ENCODE measurements at regions not wholly inside any gene's neighbourhood (a gene's known extent, or its start where the extent isn't known, plus 50 kb on each side); places are given as distances from the start of the nearest gene placed in this dataset.

DNA sequence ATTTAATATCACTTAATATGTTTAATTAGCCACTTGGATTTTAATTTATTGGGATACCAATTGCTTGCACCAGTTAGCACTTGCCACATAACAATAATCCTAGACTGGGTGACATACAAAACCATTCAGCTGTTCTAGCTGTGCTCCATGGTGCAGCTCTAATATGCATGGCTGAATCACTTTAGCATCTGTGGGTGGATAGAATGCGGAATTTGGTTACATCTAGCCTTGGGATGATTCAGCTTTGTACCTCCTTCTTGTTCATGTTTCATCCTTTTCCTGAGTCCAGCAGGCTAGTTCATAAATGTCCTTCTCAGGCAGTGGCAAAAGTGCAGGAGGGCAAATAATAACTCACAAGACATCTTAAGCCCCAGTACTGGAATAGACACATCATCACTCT, 1263.0 kb downstream of the LRFN5 start:
- DNase-seq: no peak

DNA sequence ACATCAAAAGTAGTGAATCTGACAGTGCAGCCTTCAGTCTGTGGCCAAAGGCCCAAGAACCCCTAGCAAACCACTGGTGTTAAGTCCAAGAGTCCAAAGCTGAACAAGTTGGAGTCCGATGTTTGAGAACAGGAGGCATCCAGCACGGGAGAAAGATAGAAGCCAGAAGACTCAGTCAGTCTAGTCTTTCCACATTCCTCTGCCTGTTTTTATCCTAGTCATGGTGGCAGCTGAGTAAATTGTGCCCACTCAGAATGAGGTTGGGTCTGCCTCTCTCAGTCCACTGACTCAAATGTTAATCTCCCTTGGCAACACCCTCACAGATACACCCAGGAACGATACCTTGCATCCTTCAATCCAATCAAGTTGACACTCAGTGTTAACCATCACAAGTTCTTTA, 1255.4 kb downstream of the LRFN5 start:
- no peak for DNase-seq

- DNase-seq: no peak
Measured at GRCh38 chr14:42860371-42860770, 1253.7 kb downstream of the LRFN5 start.

DNA sequence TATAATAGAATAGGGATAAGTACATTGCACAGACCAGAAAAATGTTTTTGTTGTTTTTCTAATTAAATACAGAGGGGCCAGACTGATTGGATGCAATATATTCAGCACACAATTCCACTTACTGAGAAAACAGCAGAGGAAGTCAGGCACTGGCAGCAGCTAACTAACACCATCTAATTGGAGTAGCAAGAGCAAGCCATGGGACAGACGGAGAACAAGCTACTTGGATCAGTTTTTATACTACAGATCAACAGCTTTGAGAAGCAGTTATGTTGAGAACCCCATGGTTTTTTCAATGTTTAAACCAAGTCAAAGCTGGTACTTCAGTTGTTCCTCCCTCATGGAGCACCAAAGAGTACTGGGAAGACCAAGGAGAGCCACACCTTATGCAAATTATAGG, 1249.4 kb downstream of the LRFN5 start:
- DNase-seq: no peak

DNA sequence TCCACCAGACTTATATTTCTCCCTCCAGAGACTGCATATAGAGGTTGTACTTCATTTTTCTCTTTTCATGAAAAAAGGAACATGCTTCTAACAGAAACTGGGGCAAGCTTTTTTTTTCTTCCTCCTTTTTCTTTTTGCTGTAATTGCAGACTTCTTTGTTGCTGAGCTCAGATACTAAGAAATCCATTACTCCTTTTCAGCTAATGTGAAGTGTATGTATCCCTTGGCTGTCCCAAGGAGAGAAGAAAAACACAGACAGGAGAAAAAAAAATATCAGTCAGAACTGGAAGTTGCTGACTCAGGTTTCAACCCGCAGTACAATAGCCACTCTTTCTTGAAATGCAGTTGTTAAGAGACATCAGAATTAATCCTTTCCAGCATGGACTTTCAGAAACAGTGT, 1248.4 kb downstream of the LRFN5 start:
- no peak for DNase-seq

- no peak for DNase-seq
Measured at GRCh38 chr14:42854061-42854460, 1247.4 kb downstream of the LRFN5 start.

- DNase-seq: no peak
Measured at GRCh38 chr14:42848652-42849051, 1242.0 kb downstream of the LRFN5 start.

DNA sequence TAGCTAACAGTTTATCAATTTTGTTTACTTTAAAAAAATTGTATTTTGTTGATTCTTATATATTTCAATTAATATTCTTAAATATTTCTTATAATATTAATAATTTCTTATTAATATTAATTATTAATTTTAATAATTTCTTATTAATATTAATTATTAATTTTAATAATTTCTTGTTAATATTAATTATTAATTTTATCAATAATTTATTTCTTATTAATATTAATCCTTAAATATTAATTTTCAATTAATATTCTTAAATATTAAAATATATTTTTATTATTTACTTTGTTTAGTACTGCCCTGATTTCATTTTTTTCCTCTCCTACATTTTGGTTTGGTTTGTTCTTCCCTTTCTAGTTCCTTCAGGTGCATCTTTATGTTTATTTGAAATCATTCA, 1208.1 kb downstream of the LRFN5 start:
- no peak for DNase-seq

- no peak for DNase-seq
Measured at GRCh38 chr14:42806909-42807315, 1200.2 kb downstream of the LRFN5 start.

GRCh38 chr14:42804141-42804540, 1197.5 kb downstream of the LRFN5 start:
- DNase-seq: peak; percentile 90

DNA sequence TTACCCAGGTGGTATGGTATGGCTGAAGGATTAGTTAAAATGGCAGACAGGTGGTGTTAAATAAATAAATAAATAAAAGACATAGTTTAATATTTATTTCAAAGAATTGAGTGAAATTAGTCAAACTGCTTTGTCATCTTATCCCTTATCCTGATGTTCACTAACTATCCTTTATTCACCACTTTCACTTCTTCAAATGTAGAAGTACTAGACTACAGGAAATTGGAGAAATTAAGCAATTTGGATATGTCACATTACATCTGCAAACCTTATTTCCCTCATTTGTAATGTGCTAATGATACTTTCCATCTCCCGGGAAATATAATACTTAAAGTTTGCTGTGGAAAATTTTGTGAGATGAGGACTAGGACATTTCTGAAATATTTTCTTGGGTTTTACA, 1195.7 kb downstream of the LRFN5 start:
- DNase-seq: no peak

- DNase-seq: no peak
Measured at GRCh38 chr14:42792166-42792565, 1185.5 kb downstream of the LRFN5 start.

GRCh38 chr14:42782754-42783153, 1176.1 kb downstream of the LRFN5 start:
- DNase-seq: no peak

DNA sequence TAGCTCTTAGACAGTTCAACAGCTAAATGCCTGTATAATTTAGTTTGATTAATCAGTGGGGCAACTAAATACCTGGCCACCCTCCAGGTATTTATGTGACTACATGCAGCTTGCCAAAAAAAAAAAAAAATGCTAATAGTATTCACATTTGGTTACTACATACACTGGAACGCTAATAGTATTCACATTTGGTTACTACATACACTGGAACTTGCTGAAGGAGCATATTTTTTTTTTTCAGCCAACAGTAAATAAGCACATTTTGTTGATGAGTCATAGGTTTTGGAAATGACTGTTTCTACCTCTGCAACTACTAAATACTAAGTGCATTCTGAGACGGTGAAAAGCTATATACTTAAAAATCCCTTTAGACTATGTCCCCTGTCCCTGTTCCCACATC, 1172.3 kb downstream of the LRFN5 start:
- DNase-seq: peak; percentile 89

DNA sequence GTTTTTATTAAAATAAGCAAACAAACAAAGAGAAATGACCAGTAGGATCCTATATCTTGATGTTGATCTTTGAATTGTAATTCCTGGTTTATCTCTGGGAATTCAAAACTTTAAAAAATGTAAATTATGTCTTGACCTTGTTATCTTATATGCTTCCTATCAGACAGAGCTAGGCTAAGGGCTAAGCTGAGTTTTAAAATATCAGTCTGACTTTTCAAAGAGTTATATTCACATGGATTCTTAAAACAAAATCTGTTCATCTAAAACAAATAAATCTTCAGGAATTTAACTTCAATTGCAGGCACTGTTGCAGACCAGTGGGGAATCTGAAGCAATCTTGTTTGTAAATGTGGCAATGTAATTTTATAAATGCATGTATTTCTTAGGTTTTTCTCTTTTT, 1144.1 kb downstream of the LRFN5 start:
- no peak for DNase-seq

GRCh38 chr14:42742084-42742483, 1135.4 kb downstream of the LRFN5 start:
- DNase-seq: no peak

- DNase-seq: no peak
Measured at GRCh38 chr14:42736408-42736807, 1129.7 kb downstream of the LRFN5 start.

- DNase-seq: no peak
Measured at GRCh38 chr14:42734041-42734440, 1127.4 kb downstream of the LRFN5 start.

DNA sequence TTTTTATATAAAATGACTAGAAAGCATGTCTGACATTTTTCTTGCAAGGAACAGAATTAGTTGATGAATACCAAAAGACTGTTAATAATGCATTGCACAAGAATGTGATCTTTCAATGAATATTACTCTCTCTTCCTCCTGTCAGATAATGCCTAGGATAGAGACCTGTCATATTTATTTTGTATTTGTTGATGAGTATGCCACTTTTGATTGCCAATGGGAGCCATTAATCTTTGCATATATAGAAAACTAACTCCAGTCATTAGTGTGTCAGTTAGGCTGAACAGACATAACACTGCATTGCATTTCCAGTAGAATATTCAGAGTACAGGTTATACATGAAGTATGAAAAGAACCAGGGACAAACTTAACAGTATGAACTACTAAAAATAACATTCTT, 1125.3 kb downstream of the LRFN5 start:
- no peak for DNase-seq

- DNase-seq: no peak
Measured at GRCh38 chr14:42731480-42731879, 1124.8 kb downstream of the LRFN5 start.

- DNase-seq: no peak
Measured at GRCh38 chr14:42729681-42730080, 1123.0 kb downstream of the LRFN5 start.

DNA sequence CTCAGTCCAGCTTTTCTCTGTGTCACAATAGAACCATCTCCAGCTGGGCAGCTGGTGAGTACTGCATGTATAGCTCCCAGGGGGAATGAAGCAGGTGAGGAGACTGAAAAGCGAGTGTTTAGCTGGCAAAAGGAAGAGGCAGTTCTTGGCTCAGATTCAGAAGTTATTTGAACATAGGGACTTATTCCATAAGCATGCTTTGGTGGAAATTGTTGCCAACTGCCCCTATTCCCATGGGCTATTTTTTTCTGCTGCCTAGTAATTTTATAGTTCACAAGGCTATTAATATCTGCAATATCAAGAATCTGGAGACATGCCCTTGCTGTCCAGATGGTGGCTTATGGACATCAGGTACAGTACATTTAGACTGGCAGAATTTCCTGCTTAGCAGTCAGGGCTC, 1112.7 kb downstream of the LRFN5 start:
- peak; percentile 100 for DNase-seq

- DNase-seq: no peak
Measured at GRCh38 chr14:42715316-42715715, 1108.6 kb downstream of the LRFN5 start.

- DNase-seq: no peak
Measured at GRCh38 chr14:42710071-42710470, 1103.4 kb downstream of the LRFN5 start.

GRCh38 chr14:42703501-42703900, 1096.8 kb downstream of the LRFN5 start:
- no peak for DNase-seq

DNA sequence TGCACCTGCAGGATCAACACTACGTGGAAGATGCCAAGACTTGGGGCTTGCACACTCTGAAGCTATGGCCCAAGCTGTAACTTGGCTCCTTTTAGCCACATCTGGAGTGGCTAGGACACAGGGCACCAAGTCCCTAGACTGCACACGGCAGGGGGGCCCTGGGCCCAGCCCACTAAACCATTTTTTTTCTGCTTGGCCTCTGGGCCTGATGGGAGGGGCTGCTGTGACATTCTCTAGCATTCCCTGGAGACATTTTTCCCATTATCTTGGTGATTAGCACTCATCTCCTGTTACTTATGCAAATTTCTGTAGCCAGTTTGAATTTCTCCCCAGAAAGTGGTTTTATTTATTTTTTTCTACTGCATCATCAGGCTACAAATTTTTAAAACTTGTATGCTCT, 1080.7 kb downstream of the LRFN5 start:
- DNase-seq: no peak
